ENCODE measurements at regions not wholly inside any gene's neighbourhood (a gene's known extent, or its start where the extent isn't known, plus 50 kb on each side); places are given as distances from the start of the nearest gene placed in this dataset.
"Not testable (repeated sequence)": the region's sequence is repeated elsewhere in the genome, so short reads cannot be mapped to it uniquely, and the experiment has no call there.

- no peak for DNase-seq
- H3K27me3 Mint-ChIP-seq = no peaks in the 10 kb centered on the region
- H3K36me3 Mint-ChIP-seq (ENCODE audit: low read depth) = no peaks in the 10 kb centered on the region
- H3K9me3 Mint-ChIP-seq = no peaks in the 10 kb centered on the region
- H3K4me3 Mint-ChIP-seq = no peak overlapping the region
- ChIA-PET POLR2A (no interaction called here), CTCF (no interaction called here)
- no peaks in the 10 kb centered on the region for H3K4me1 Mint-ChIP-seq
- H3K27ac Mint-ChIP-seq = no peak overlapping the region
Measured at GRCh38 chr6:92701425-92702096, 717.8 kb downstream of the EPHA7 start.

GRCh38 chr6:92700411-92700810 is 718.9 kb downstream of the EPHA7 start:
- no peak for DNase-seq
- Mint-ChIP-seq H3K27ac (no peak overlapping the region), H3K4me3 (no peak overlapping the region), H3K4me1 (no peaks in the 10 kb centered on the region), H3K27me3 (no peaks in the 10 kb centered on the region), H3K36me3 (ENCODE audit: low read depth) (no peaks in the 10 kb centered on the region), H3K9me3 (no peaks in the 10 kb centered on the region)
- ChIA-PET POLR2A (no interaction called here), CTCF (no interaction called here)

- POLR2A ChIA-PET = no interaction called here
Measured at GRCh38 chr6:92690997-92691599, 728.3 kb downstream of the EPHA7 start.

GRCh38 chr6:92688342-92688741 is 731.0 kb downstream of the EPHA7 start:
- ChIA-PET CTCF (no interaction called here), POLR2A (no interaction called here)
- no peaks in the 10 kb centered on the region for H3K36me3 Mint-ChIP-seq (ENCODE audit: low read depth)
- H3K27me3 Mint-ChIP-seq = no peaks in the 10 kb centered on the region
- no peaks in the 10 kb centered on the region for H3K4me1 Mint-ChIP-seq
- no peaks in the 10 kb centered on the region for H3K9me3 Mint-ChIP-seq
- no peak overlapping the region for H3K4me3 Mint-ChIP-seq
- no peak overlapping the region for H3K27ac Mint-ChIP-seq
- no peak for DNase-seq

More at GRCh38 chr6:92690997-92691599, 728.3 kb downstream of the EPHA7 start:
- CTCF ChIA-PET = no interaction called here
- Mint-ChIP-seq H3K4me3 (no peak overlapping the region), H3K27ac (no peak overlapping the region), H3K36me3 (ENCODE audit: low read depth) (no peaks in the 10 kb centered on the region), H3K4me1 (no peaks in the 10 kb centered on the region), H3K9me3 (no peaks in the 10 kb centered on the region), H3K27me3 (no peaks in the 10 kb centered on the region)
- no peak for DNase-seq

GRCh38 chr6:92687278-92687677 is 732.1 kb downstream of the EPHA7 start:
- POLR2A ChIA-PET = no interaction called here

GRCh38 chr6:92684386-92684785 is 735.0 kb downstream of the EPHA7 start:
- no peak for DNase-seq
- no peaks in the 10 kb centered on the region for H3K9me3 Mint-ChIP-seq
- ChIA-PET POLR2A (no interaction called here), CTCF (no interaction called here)
- H3K4me1 Mint-ChIP-seq = no peaks in the 10 kb centered on the region
- no peak overlapping the region for H3K4me3 Mint-ChIP-seq
- no peak overlapping the region for H3K27ac Mint-ChIP-seq
- no peaks in the 10 kb centered on the region for H3K27me3 Mint-ChIP-seq
- H3K36me3 Mint-ChIP-seq (ENCODE audit: low read depth) = no peaks in the 10 kb centered on the region

More at GRCh38 chr6:92687278-92687677, 732.1 kb downstream of the EPHA7 start:
- no peak for DNase-seq
- CTCF ChIA-PET = no interaction called here
- H3K4me1 Mint-ChIP-seq = no peaks in the 10 kb centered on the region
- H3K9me3 Mint-ChIP-seq = no peaks in the 10 kb centered on the region
- H3K27ac Mint-ChIP-seq = no peak overlapping the region
- H3K4me3 Mint-ChIP-seq = no peak overlapping the region
- H3K36me3 Mint-ChIP-seq (ENCODE audit: low read depth) = no peaks in the 10 kb centered on the region
- no peaks in the 10 kb centered on the region for H3K27me3 Mint-ChIP-seq

- Mint-ChIP-seq H3K9me3 (no peaks in the 10 kb centered on the region), H3K27ac (no peak overlapping the region), H3K36me3 (ENCODE audit: low read depth) (no peaks in the 10 kb centered on the region), H3K27me3 (no peaks in the 10 kb centered on the region), H3K4me3 (no peak overlapping the region), H3K4me1 (no peaks in the 10 kb centered on the region)
- ChIA-PET CTCF (no interaction called here), POLR2A (no interaction called here)
- no peak for DNase-seq
Measured at GRCh38 chr6:92683748-92684147, 735.6 kb downstream of the EPHA7 start.

- no peaks in the 10 kb centered on the region for H3K4me1 Mint-ChIP-seq
- no peaks in the 10 kb centered on the region for H3K9me3 Mint-ChIP-seq
- H3K27ac Mint-ChIP-seq = no peak overlapping the region
- no peak for DNase-seq
- ChIA-PET POLR2A (no interaction called here), CTCF (no interaction called here)
- no peaks in the 10 kb centered on the region for H3K27me3 Mint-ChIP-seq
- no peak overlapping the region for H3K4me3 Mint-ChIP-seq
- no peaks in the 10 kb centered on the region for H3K36me3 Mint-ChIP-seq (ENCODE audit: low read depth)
Measured at GRCh38 chr6:92682516-92683398, 736.6 kb downstream of the EPHA7 start.

GRCh38 chr6:92681401-92681800 is 738.0 kb downstream of the EPHA7 start:
- Mint-ChIP-seq H3K27ac (no peak overlapping the region), H3K9me3 (no peaks in the 10 kb centered on the region), H3K27me3 (no peaks in the 10 kb centered on the region), H3K36me3 (ENCODE audit: low read depth) (no peaks in the 10 kb centered on the region), H3K4me1 (no peaks in the 10 kb centered on the region), H3K4me3 (no peak overlapping the region)
- no peak for DNase-seq
- ChIA-PET CTCF (interaction anchor here (0.6 kb wide), 1 partner anchor 52 kb away, joined by 3 read pairs; no protein-coding TSS in a partner anchor), POLR2A (no interaction called here)

GRCh38 chr6:92671462-92671861 is 747.9 kb downstream of the EPHA7 start:
- H3K9me3 Mint-ChIP-seq; POLR2A ChIA-PET; H3K4me1 Mint-ChIP-seq; H3K4me3 Mint-ChIP-seq; DNase-seq; H3K36me3 Mint-ChIP-seq (ENCODE audit: low read depth); CTCF ChIA-PET; H3K27me3 Mint-ChIP-seq; H3K27ac Mint-ChIP-seq: not testable (repeated sequence)

- Mint-ChIP-seq H3K4me3 (no peak overlapping the region), H3K27ac (no peak overlapping the region), H3K36me3 (ENCODE audit: low read depth) (no peaks in the 10 kb centered on the region), H3K4me1 (no peaks in the 10 kb centered on the region), H3K27me3 (no peaks in the 10 kb centered on the region), H3K9me3 (peaks cover under 1% of the 10 kb centered on the region)
- no peak for DNase-seq
- ChIA-PET POLR2A (no interaction called here), CTCF (no interaction called here)
Measured at GRCh38 chr6:92667843-92668242, 751.5 kb downstream of the EPHA7 start.

GRCh38 chr6:92648364-92649086 is 770.8 kb downstream of the EPHA7 start:
- no peak for DNase-seq
- POLR2A ChIA-PET = no interaction called here
- no peaks in the 10 kb centered on the region for H3K27me3 Mint-ChIP-seq
- no peak overlapping the region for H3K4me3 Mint-ChIP-seq
- no peaks in the 10 kb centered on the region for H3K36me3 Mint-ChIP-seq (ENCODE audit: low read depth)
- no peaks in the 10 kb centered on the region for H3K9me3 Mint-ChIP-seq
- H3K27ac Mint-ChIP-seq = no peak overlapping the region
- CTCF ChIA-PET = no interaction called here
- H3K4me1 Mint-ChIP-seq = no peaks in the 10 kb centered on the region

- Mint-ChIP-seq H3K9me3 (no peaks in the 10 kb centered on the region), H3K27ac (no peak overlapping the region), H3K4me3 (no peak overlapping the region), H3K36me3 (ENCODE audit: low read depth) (no peaks in the 10 kb centered on the region), H3K4me1 (no peaks in the 10 kb centered on the region), H3K27me3 (no peaks in the 10 kb centered on the region)
- DNase-seq = no peak
- ChIA-PET POLR2A (no interaction called here), CTCF (no interaction called here)
Measured at GRCh38 chr6:92647630-92648029, 771.7 kb downstream of the EPHA7 start.
